Natural killer cell treated with Interleukin-12 subunit alpha and Interleukin-12 subunit beta and Interleukin-15 and Interleukin-18, amount 100 ng/mL, for 72 hours (primary cell): ENCODE measurements at regions not wholly inside any gene's neighbourhood (a gene's known extent, or its start where the extent isn't known, plus 50 kb on each side); places are given as distances from the start of the nearest gene placed in this dataset.
"Not testable (repeated sequence)": the region's sequence is repeated elsewhere in the genome, so short reads cannot be mapped to it uniquely, and the experiment has no call there.

Experiments used
- ATAC-seq, 2 donors: fragments of 150-1000 bp; cut with Tn5 transposase in 1 of 2; sonication (Bioruptor Pico), chemical (Tn5 transposase) in 1 of 2; 2 replicates each; pipeline ENCODE4 v1.10.0; 2021
- DNase-seq: peaks from one replicate; pipeline ENCODE4 v3.0.0; 2022; ENCODE audit warnings: low spot score
- H3K27ac Mint-ChIP-seq, 2 donors: 1 replicate in 1 of 2; 2 replicates in 1 of 2; pipeline ENCODE4 v1.8.0; 2022; ENCODE audit warnings: mixed read lengths in 2 of 2, mild to moderate bottlenecking in 1 of 2, moderate library complexity in 1 of 2
- H3K27me3 Mint-ChIP-seq, 2 donors: 1 replicate in 1 of 2; 2 replicates in 1 of 2; pipeline ENCODE4 v1.8.0; 2022; ENCODE audit warnings: mixed read lengths in 2 of 2
- H3K36me3 Mint-ChIP-seq: one replicate; pipeline ENCODE4 v1.8.0; 2022; ENCODE audit warnings: mixed read lengths
- H3K4me1 Mint-ChIP-seq, 2 donors: 1 replicate in 1 of 2; 2 replicates in 1 of 2; pipeline ENCODE4 v1.8.0; 2022; ENCODE audit warnings: low read depth in 2 of 2, mixed read lengths in 2 of 2, mild to moderate bottlenecking in 1 of 2
- H3K4me3 Mint-ChIP-seq: one replicate; pipeline ENCODE4 v1.8.0; 2022; ENCODE audit warnings: mixed read lengths
- H3K9me3 Mint-ChIP-seq: 2 replicates; pipeline ENCODE4 v1.8.0; 2022; ENCODE audit warnings: mixed read lengths

GRCh38 chr9:78142264-78142663 is 93.6 kb upstream of the CEP78 start:
- not testable (repeated sequence) for H3K27me3 Mint-ChIP-seq, ATAC-seq, H3K4me3 Mint-ChIP-seq, DNase-seq, H3K27ac Mint-ChIP-seq
- peaks cover 31% of the 10 kb centered on the region for H3K36me3 Mint-ChIP-seq
- H3K9me3 Mint-ChIP-seq, result peaks cover 13% of the 10 kb centered on the region
- H3K4me1 Mint-ChIP-seq, result peaks cover 28 to 34% of the 10 kb centered on the region in 2 donors

- no peak for DNase-seq
- Mint-ChIP-seq H3K36me3 (peaks cover 23% of the 10 kb centered on the region), H3K9me3 (peaks cover 3% of the 10 kb centered on the region), H3K27me3 (peaks cover 4 to 6% of the 10 kb centered on the region in 2 donors), H3K4me3 (peak overlapping the region; percentile 3), H3K27ac (no peak overlapping the region), H3K4me1 (peaks cover 16 to 21% of the 10 kb centered on the region in 2 donors)
- peak; percentile 65 to 67 for ATAC-seq
Measured at GRCh38 chr9:78133751-78134150, 102.1 kb upstream of the CEP78 start.

- no peak for ATAC-seq
- DNase-seq, result no peak
- Mint-ChIP-seq H3K4me1 (peaks cover 16 to 21% of the 10 kb centered on the region in 2 donors), H3K4me3 (peak overlapping the region; percentile 52), H3K27me3 (peaks cover 8 to 10% of the 10 kb centered on the region in 2 donors), H3K9me3 (peaks cover 3% of the 10 kb centered on the region), H3K27ac (peak overlapping the region; percentile 43 to 88), H3K36me3 (peaks cover 20% of the 10 kb centered on the region)
Measured at GRCh38 chr9:78132701-78133058, 101.1 kb upstream of the GNAQ start.

GRCh38 chr9:78131969-78132700 is 100.5 kb upstream of the GNAQ start:
- Mint-ChIP-seq H3K27ac (peak overlapping the region; percentile 43 to 88), H3K36me3 (peaks cover 14% of the 10 kb centered on the region), H3K4me3 (peak overlapping the region; percentile 52), H3K9me3 (peaks cover under 1% of the 10 kb centered on the region), H3K27me3 (peaks cover 7 to 8% of the 10 kb centered on the region in 2 donors), H3K4me1 (peaks cover 16 to 21% of the 10 kb centered on the region in 2 donors)
- no peak for ATAC-seq
- no peak for DNase-seq

GRCh38 chr9:78130853-78131252 is 99.2 kb upstream of the GNAQ start:
- Mint-ChIP-seq H3K36me3 (peaks cover 7% of the 10 kb centered on the region), H3K4me1 (peaks cover 16 to 21% of the 10 kb centered on the region in 2 donors)

GRCh38 chr9:78130004-78130403 is 98.4 kb upstream of the GNAQ start:
- Mint-ChIP-seq H3K36me3 (peaks cover 5% of the 10 kb centered on the region), H3K4me1 (peaks cover 16 to 21% of the 10 kb centered on the region in 2 donors), H3K9me3 (no peaks in the 10 kb centered on the region)

More at GRCh38 chr9:78130853-78131252, 99.2 kb upstream of the GNAQ start:
- Mint-ChIP-seq H3K4me3 (no peak overlapping the region), H3K27ac (no peak overlapping the region), H3K27me3 (peaks cover 5 to 7% of the 10 kb centered on the region in 2 donors), H3K9me3 (no peaks in the 10 kb centered on the region)
- ATAC-seq (no peak), DNase-seq (no peak)

GRCh38 chr9:78127279-78128225 is 95.9 kb upstream of the GNAQ start:
- H3K4me3 Mint-ChIP-seq, result no peak overlapping the region
- H3K36me3 Mint-ChIP-seq, result peaks cover 1% of the 10 kb centered on the region
- H3K27ac Mint-ChIP-seq, result no peak overlapping the region
- H3K4me1 Mint-ChIP-seq, result peaks cover 6 to 8% of the 10 kb centered on the region in 2 donors
- peaks cover 2 to 7% of the 10 kb centered on the region in 2 donors for H3K27me3 Mint-ChIP-seq
- no peak for DNase-seq
- no peaks in the 10 kb centered on the region for H3K9me3 Mint-ChIP-seq
- no peak for ATAC-seq

More at GRCh38 chr9:78130004-78130403, 98.4 kb upstream of the GNAQ start:
- no peak for DNase-seq
- Mint-ChIP-seq H3K27ac (no peak overlapping the region), H3K4me3 (no peak overlapping the region), H3K27me3 (peaks cover 2 to 7% of the 10 kb centered on the region in 2 donors)
- ATAC-seq, result no peak

- Mint-ChIP-seq H3K27me3 (peaks cover 2 to 7% of the 10 kb centered on the region in 2 donors), H3K4me1 (peaks cover 20 to 21% of the 10 kb centered on the region in 2 donors), H3K36me3 (no peaks in the 10 kb centered on the region), H3K9me3 (no peaks in the 10 kb centered on the region), H3K27ac (no peak overlapping the region), H3K4me3 (no peak overlapping the region)
- ATAC-seq (no peak), DNase-seq (no peak)
Measured at GRCh38 chr9:78123808-78124207, 92.2 kb upstream of the GNAQ start.

- Mint-ChIP-seq H3K4me3 (no peak overlapping the region), H3K36me3 (no peaks in the 10 kb centered on the region), H3K27me3 (no peaks in the 10 kb centered on the region), H3K4me1 (peaks cover 30% of the 10 kb centered on the region in 2 donors), H3K27ac (peak overlapping the region; percentile 4 to 40), H3K9me3 (no peaks in the 10 kb centered on the region)
- DNase-seq, result no peak
- ATAC-seq, result no peak
Measured at GRCh38 chr9:78122631-78123030, 91.0 kb upstream of the GNAQ start.

GRCh38 chr9:78121488-78121887 is 89.9 kb upstream of the GNAQ start:
- H3K4me1 Mint-ChIP-seq, result peaks cover 30 to 33% of the 10 kb centered on the region in 2 donors
- no peaks in the 10 kb centered on the region for H3K9me3 Mint-ChIP-seq
- ATAC-seq (no peak), DNase-seq (no peak)
- H3K36me3 Mint-ChIP-seq, result no peaks in the 10 kb centered on the region
- H3K27ac Mint-ChIP-seq, result peak overlapping the region in 1 of 2 donors; percentile 31
- H3K27me3 Mint-ChIP-seq, result no peaks in the 10 kb centered on the region
- no peak overlapping the region for H3K4me3 Mint-ChIP-seq

GRCh38 chr9:78118742-78119473 is 87.3 kb upstream of the GNAQ start:
- peaks cover 36 to 41% of the 10 kb centered on the region in 2 donors for H3K4me1 Mint-ChIP-seq
- H3K36me3 Mint-ChIP-seq, result no peaks in the 10 kb centered on the region
- H3K4me3 Mint-ChIP-seq, result peak overlapping the region; percentile 73
- ATAC-seq (peak; percentile 90 to 93), DNase-seq (no peak)
- H3K27ac Mint-ChIP-seq, result peak overlapping the region; percentile 74 to 84
- H3K9me3 Mint-ChIP-seq, result no peaks in the 10 kb centered on the region
- H3K27me3 Mint-ChIP-seq, result no peaks in the 10 kb centered on the region

GRCh38 chr9:78115073-78115472 is 83.5 kb upstream of the GNAQ start:
- H3K36me3 Mint-ChIP-seq, result peaks cover 6% of the 10 kb centered on the region
- ATAC-seq, result peak in 1 of 2 donors; percentile 66
- H3K4me3 Mint-ChIP-seq, result no peak overlapping the region

GRCh38 chr9:78114581-78114980 is 83.0 kb upstream of the GNAQ start:
- DNase-seq (no peak), ATAC-seq (no peak)
- Mint-ChIP-seq H3K9me3 (peaks cover 4% of the 10 kb centered on the region), H3K36me3 (peaks cover 6% of the 10 kb centered on the region), H3K4me3 (no peak overlapping the region), H3K4me1 (peaks cover 36 to 37% of the 10 kb centered on the region in 2 donors), H3K27me3 (no peaks in the 10 kb centered on the region), H3K27ac (no peak overlapping the region)

More at GRCh38 chr9:78115073-78115472, 83.5 kb upstream of the GNAQ start:
- peak overlapping the region in 1 of 2 donors; percentile 15 for H3K27ac Mint-ChIP-seq
- peaks cover 38 to 40% of the 10 kb centered on the region in 2 donors for H3K4me1 Mint-ChIP-seq
- DNase-seq, result no peak
- peaks cover 4% of the 10 kb centered on the region for H3K9me3 Mint-ChIP-seq
- H3K27me3 Mint-ChIP-seq, result no peaks in the 10 kb centered on the region
